Fibroblast of pulmonary artery (primary cell): ENCODE measurements at regions not wholly inside any gene's neighbourhood (a gene's known extent, or its start where the extent isn't known, plus 50 kb on each side); places are given as distances from the start of the nearest gene placed in this dataset.

Experiments used
- DNase-seq: peaks from one replicate; pipeline ENCODE4 v3.0.0-alpha.2; 2010; ENCODE audit warnings: low read depth
- H3K4me3 ChIP-seq: replicated peaks from 2 replicates; pipeline ENCODE4 v1.5.1; 2011; ENCODE audit warnings: low read depth, mild to moderate bottlenecking, control low read depth, low read length, moderate library complexity
- CTCF ChIP-seq: IDR thresholded peaks from 2 replicates; pipeline ENCODE4 v1.5.1; 2011; ENCODE audit warnings: mild to moderate bottlenecking, control low read depth, low read length, inconsistent platforms; ENCODE audit errors: missing control alignments

GRCh38 chr18:44195394-44196140 is 485.1 kb upstream of the SETBP1 start:
- DNase-seq: no peak
- TF ChIP-seq CTCF: no peak
- H3K4me3 ChIP-seq: no peak overlapping the region

DNA sequence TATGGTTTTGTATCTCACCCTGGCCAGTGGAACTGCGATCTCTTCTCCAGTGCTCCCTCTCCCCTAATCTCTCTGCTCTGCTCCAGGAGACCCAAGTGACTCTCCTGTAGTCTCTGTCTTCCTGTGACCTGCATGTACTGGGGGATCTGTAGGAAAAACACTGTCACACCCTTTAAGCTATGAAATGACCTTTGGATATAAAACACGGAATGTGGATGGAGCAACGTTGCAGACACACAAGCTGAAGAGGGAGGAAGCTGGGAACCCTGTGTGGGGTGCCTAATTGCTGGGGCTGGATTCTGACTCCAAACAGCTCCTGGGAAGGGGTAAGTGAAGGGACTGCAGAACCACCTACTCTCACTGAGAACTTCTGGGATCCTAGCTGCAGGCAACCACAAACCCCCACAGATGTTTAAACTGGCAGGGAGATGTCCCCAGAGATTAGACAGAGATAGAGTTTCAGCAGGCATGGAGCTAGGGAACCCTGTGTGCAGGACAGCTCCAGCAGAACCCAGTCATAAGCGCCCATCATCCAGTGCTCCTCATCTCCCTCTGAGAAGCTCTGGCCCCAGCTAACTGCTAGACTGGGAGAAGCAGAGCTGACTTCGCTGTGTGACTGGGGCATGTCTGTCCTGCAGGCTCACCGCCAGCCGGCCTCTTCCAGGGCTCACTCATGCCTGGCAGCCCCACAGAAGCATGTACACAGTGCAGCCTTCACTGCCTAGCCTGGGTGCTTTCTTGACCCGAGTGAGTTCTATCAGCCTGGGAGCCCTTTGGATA is 482.7 kb upstream of the SETBP1 start:
- H3K4me3 ChIP-seq: no peak overlapping the region
- DNase-seq: no peak
- no peak for TF ChIP-seq CTCF

GRCh38 chr18:44198612-44199284 is 481.9 kb upstream of the SETBP1 start:
- no peak for DNase-seq
- H3K4me3 ChIP-seq: no peak overlapping the region
- TF ChIP-seq CTCF: no peak

GRCh38 chr18:44213293-44213692 is 467.4 kb upstream of the SETBP1 start:
- TF ChIP-seq CTCF: no peak
- no peak for DNase-seq
- H3K4me3 ChIP-seq: no peak overlapping the region

GRCh38 chr18:44214396-44214795 is 466.3 kb upstream of the SETBP1 start:
- no peak for DNase-seq
- H3K4me3 ChIP-seq: no peak overlapping the region
- TF ChIP-seq CTCF: no peak

DNA sequence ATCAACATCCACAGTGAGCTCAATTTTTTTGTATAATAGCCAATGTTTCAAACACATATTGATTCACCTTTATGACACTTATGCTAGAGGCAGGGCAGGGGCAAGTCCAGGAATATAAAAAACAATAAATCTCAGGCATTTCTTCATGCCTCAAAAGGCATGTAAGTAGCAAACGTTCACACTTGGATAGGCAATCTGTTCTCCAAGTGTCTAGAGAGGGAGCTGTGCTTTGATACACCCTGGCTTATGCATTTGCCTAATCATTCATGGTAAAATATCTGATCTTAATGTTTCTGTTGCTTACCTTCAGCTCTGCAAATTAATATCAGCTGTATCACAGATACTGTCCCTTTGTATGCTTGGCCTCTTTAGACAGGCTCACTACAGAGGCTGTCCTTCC is 464.5 kb upstream of the SETBP1 start:
- no peak for DNase-seq
- no peak overlapping the region for H3K4me3 ChIP-seq
- no peak for TF ChIP-seq CTCF
